Stimulated activated CD8-positive, alpha-beta memory T cell treated with anti-CD3 and anti-CD28 coated beads, Interleukin-12 subunit alpha, Interleukin-12 subunit beta, amount 100 ng/mL, for 1 hour (primary cell): ENCODE measurements at regions not wholly inside any gene's neighbourhood (a gene's known extent, or its start where the extent isn't known, plus 50 kb on each side); places are given as distances from the start of the nearest gene placed in this dataset.
"Not testable (repeated sequence)": the region's sequence is repeated elsewhere in the genome, so short reads cannot be mapped to it uniquely, and the experiment has no call there.

Source experiments
- DNase-seq: peaks from one replicate; pipeline ENCODE4 v3.0.0-alpha.2; 2020; ENCODE audit warnings: low read depth

GRCh38 chr4:164591666-164592065 is 162.3 kb upstream of the SMIM31 start:
- DNase-seq, result no peak

- DNase-seq, result no peak
Observed at GRCh38 chr4:164595751-164596150, 158.2 kb upstream of the SMIM31 start.

GRCh38 chr4:164596318-164596878 is 157.5 kb upstream of the SMIM31 start:
- no peak for DNase-seq

- no peak for DNase-seq
Observed at GRCh38 chr4:164596927-164597326, 157.0 kb upstream of the SMIM31 start.

- DNase-seq, result no peak
Observed at GRCh38 chr4:164601653-164602052, 152.3 kb upstream of the SMIM31 start.

- DNase-seq, result not testable (repeated sequence)
Observed at GRCh38 chr4:164605791-164606190, 148.1 kb upstream of the SMIM31 start.

GRCh38 chr4:164606478-164606877 is 147.5 kb upstream of the SMIM31 start:
- no peak for DNase-seq

- DNase-seq, result no peak
Observed at GRCh38 chr4:164613256-164613655, 140.7 kb upstream of the SMIM31 start.

GRCh38 chr4:164613792-164614191 is 140.1 kb upstream of the SMIM31 start:
- DNase-seq, result no peak

- DNase-seq, result no peak
Observed at GRCh38 chr4:164614329-164614728, 139.6 kb upstream of the SMIM31 start.

GRCh38 chr4:164614999-164615398 is 138.9 kb upstream of the SMIM31 start:
- no peak for DNase-seq

GRCh38 chr4:164615964-164616363 is 138.0 kb upstream of the SMIM31 start:
- no peak for DNase-seq

GRCh38 chr4:164616961-164617360 is 137.0 kb upstream of the SMIM31 start:
- DNase-seq, result no peak

GRCh38 chr4:164617426-164617825 is 136.5 kb upstream of the SMIM31 start:
- no peak for DNase-seq

GRCh38 chr4:164617911-164618310 is 136.0 kb upstream of the SMIM31 start:
- no peak for DNase-seq

- DNase-seq, result no peak
Observed at GRCh38 chr4:164621886-164622521, 131.9 kb upstream of the SMIM31 start.

- DNase-seq, result no peak
Observed at GRCh38 chr4:164623099-164623498, 130.8 kb upstream of the SMIM31 start.

- no peak for DNase-seq
Observed at GRCh38 chr4:164639001-164639400, 114.9 kb upstream of the SMIM31 start.

GRCh38 chr4:164648151-164648848 is 105.6 kb upstream of the SMIM31 start:
- DNase-seq, result no peak

- no peak for DNase-seq
Observed at GRCh38 chr4:164648849-164649212, 105.1 kb upstream of the SMIM31 start.

- no peak for DNase-seq
Observed at GRCh38 chr4:164659765-164660164, 94.2 kb upstream of the SMIM31 start.

GRCh38 chr4:164676152-164676551 is 77.8 kb upstream of the SMIM31 start:
- not testable (repeated sequence) for DNase-seq

- no peak for DNase-seq
Observed at GRCh38 chr4:164683040-164683439, 70.9 kb upstream of the SMIM31 start.

- no peak for DNase-seq
Observed at GRCh38 chr4:164695650-164696049, 58.3 kb upstream of the SMIM31 start.
